ENCODE measurements at regions not wholly inside any gene's neighbourhood (a gene's known extent, or its start where the extent isn't known, plus 50 kb on each side); places are given as distances from the start of the nearest gene placed in this dataset.

DNA sequence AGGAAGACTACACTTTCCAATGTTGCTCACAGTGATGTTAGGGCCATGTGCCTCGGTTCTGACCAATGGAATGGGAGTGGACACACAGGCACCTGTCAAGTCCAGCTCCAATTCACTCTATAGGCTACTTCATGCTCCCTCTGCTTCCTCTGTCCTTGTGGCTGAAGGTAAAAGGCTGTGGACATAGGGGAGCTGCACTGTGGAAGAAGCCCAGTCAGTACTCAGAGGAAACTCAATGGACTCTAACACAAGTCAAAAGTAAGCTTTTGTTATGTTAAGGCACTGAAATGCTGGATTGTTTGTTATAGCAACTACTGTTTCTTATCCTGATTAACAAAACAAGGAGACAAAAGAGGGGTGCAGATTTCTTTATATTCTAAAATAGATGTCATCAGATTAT is 278.2 kb downstream of the BCL11B start:
- TF ChIP-seq, protein P1, sequence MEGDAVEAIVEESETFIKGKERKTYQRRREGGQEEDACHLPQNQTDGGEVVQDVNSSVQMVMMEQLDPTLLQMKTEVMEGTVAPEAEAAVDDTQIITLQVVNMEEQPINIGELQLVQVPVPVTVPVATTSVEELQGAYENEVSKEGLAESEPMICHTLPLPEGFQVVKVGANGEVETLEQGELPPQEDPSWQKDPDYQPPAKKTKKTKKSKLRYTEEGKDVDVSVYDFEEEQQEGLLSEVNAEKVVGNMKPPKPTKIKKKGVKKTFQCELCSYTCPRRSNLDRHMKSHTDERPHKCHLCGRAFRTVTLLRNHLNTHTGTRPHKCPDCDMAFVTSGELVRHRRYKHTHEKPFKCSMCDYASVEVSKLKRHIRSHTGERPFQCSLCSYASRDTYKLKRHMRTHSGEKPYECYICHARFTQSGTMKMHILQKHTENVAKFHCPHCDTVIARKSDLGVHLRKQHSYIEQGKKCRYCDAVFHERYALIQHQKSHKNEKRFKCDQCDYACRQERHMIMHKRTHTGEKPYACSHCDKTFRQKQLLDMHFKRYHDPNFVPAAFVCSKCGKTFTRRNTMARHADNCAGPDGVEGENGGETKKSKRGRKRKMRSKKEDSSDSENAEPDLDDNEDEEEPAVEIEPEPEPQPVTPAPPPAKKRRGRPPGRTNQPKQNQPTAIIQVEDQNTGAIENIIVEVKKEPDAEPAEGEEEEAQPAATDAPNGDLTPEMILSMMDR (conservative IDR thresholded peaks at IDR 0.05; ENCODE audit: low read depth, low read length), result no peak
- DNase-seq (ENCODE audit: low read depth), result no peak
- H3K4me3 ChIP-seq (ENCODE audit: low read depth, low read length), result no peak overlapping the region

DNA sequence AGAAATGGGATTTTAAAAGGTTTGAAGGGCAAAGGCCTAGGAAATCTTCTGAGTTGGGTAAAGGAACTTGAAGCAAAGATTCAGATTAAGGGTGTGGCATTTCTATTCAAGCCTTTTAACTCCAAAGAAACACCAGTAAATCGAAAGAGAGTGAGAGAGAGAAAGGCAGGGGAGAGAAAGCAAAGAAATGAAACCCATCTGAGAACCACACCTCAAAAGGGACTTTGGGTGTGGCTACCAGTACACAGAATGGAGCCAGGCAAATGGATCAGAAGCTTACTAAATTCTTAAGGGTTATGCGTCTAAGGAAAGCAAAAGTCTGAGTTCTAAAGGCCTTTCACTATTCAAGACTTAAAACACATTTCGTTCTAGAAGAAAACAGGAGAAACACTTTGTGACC is 277.4 kb downstream of the BCL11B start:
- TF ChIP-seq, protein P1 (conservative IDR thresholded peaks at IDR 0.05; ENCODE audit: low read depth, low read length), result no peak
- H3K4me3 ChIP-seq (ENCODE audit: low read depth, low read length), result no peak overlapping the region
- DNase-seq (ENCODE audit: low read depth), result no peak

DNA sequence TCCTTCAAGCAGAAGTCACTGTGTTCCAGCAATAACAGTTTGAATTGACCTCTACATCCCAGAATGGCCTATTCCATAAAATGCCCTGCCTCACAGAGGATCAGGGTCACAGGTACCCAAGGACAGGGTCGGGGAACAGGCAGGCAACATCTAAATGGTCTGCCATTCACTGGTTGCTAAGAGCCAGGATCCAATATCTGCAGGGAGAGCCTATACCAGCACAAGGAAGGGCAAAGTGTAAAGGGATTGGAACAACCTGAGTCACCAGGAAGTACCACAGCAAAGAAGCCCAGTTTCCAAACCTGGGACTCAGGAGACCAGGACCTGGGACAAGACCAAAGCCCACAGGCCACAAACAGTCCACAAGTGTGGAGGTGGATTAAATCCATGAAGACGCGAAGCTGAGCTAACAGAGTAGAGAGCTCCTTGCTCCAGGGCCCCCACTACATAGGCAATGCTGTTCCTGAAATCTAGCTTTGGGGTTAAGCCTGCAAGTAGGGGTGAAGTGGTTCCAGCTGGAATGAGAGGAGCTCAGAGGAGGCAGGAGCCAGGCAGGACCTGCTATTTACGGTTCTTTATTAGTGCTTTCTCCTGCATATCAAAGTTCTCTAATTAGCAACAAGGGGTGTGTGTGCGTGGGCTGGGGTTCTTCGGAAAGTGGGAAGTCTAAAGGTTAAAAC is 274.3 kb downstream of the BCL11B start:
- no peak overlapping the region for H3K4me3 ChIP-seq (ENCODE audit: low read depth, low read length)
- TF ChIP-seq, protein P1 (conservative IDR thresholded peaks at IDR 0.05; ENCODE audit: low read depth, low read length), result no peak
- DNase-seq (ENCODE audit: low read depth), result no peak

DNA sequence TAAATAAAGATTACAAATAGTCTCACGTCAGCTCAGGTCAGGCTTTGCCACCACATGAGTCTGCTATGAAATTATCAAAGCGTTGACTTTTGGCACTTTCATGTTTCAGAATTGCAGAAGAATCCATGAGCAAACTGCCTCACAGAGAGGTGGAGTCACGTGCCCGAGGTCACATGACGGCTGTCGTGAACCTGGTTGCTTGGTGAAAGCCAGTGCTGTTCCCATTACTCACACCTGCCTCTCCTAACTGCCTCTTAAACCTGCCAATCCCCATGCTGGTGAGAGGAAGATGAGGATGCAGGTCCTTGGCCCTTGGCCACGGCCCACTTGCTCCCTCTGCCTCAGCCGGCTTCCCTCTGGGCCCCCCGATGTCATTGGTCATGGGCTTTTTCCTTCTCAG is 272.7 kb downstream of the BCL11B start:
- DNase-seq (ENCODE audit: low read depth), result no peak
- TF ChIP-seq, protein P1 (conservative IDR thresholded peaks at IDR 0.05; ENCODE audit: low read depth, low read length), result no peak
- H3K4me3 ChIP-seq (ENCODE audit: low read depth, low read length), result no peak overlapping the region

DNA sequence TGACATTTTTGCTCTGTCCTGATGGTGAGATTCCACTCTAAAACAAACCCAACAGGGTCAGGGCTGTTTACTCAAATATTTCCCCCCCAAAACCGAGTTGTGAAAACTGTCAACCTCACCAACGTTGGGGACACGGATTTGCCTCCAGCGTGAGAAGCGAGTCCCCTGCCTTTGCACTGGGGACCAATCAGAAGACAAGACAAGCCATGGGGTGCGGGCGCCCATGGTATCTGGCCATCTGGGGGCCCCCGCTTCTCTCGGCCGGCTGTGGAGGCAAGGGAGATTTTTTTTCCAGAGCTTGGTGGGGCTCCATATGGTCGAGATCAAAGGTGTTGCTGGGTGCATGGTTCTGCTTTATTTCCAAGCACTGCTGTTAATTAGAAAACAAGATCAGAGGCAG is 272.1 kb downstream of the BCL11B start:
- DNase-seq (ENCODE audit: low read depth), result no peak
- no peak overlapping the region for H3K4me3 ChIP-seq (ENCODE audit: low read depth, low read length)
- TF ChIP-seq, protein P1 (conservative IDR thresholded peaks at IDR 0.05; ENCODE audit: low read depth, low read length), result no peak

DNA sequence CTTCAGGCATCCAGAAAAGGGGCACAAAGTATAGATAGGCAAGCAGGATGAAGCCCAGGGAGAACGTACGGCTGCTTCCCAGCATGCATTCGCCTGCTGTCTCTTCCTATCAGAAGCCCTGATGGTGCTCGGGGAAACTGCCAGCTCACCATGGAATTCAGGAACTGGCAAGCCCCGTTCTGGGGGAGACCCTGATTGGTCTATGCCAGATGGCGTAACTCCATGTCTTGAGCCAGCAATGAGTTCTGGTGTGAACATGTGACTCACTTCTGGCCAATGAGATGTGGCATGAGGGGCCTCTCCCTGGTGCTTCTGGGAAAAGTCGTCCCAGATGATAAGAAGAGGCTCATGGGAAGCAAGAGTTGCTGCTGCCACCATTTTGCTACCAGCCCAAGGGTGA is 270.8 kb downstream of the BCL11B start:
- no peak for DNase-seq (ENCODE audit: low read depth)
- TF ChIP-seq, protein P1 (conservative IDR thresholded peaks at IDR 0.05; ENCODE audit: low read depth, low read length), result no peak
- H3K4me3 ChIP-seq (ENCODE audit: low read depth, low read length), result no peak overlapping the region

DNA sequence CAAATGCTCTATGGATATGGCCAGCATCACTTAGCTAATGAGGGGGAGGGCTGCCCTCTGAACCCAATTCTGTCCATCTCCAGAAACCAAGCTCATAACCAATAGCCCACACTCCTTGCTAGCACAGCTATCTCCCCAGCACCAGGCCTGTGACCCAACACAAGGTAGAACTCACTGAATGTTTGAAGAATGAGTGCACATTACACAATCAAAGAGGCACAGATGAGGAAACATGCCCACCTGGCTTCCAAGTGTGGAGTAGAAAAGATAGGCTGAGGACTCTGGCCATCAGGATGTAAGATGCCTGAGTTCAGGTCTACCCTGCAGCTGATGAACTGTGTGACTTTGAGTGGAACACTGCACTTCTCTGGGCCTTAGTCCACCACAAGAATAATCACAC is 268.4 kb downstream of the BCL11B start:
- TF ChIP-seq, protein P1 (conservative IDR thresholded peaks at IDR 0.05; ENCODE audit: low read depth, low read length), result no peak
- H3K4me3 ChIP-seq (ENCODE audit: low read depth, low read length), result no peak overlapping the region
- DNase-seq (ENCODE audit: low read depth), result no peak

All from epithelial cell of proximal tubule (primary cell).